ENCODE measurements at regions not wholly inside any gene's neighbourhood (a gene's known extent, or its start where the extent isn't known, plus 50 kb on each side); places are given as distances from the start of the nearest gene placed in this dataset.

GRCh38 chr18:13984080-13984479 lies 68.7 kb upstream of the MC2R start:
- no peak for DNase-seq (ENCODE audit: low spot score)
- ChIA-PET POLR2A (ENCODE audit: low non-redundant PET) (no interaction called here), CTCF (no interaction called here)
- no peak overlapping the region for H3K27ac ChIP-seq
- no peak for TF ChIP-seq CTCF (conservative IDR thresholded peaks at IDR 0.05; ENCODE audit: low read depth)

DNA sequence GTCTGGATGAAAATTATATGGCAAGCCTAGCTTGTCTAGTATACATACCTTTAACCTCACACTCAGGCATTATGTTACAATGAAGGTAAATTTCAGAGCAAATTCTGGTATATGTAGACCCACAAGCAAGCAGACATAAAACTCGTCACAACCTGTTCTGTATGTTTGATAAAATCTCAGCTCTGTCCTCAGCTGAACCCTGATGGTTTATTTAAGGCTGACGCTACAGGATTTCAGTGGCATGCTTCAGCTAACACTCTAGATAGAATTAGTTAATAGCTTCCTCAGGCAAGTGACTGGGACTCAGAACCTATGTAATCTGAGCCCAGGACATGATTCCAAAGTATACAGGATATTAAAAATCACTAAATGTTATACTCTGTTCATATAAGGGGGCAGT lies 68.2 kb upstream of the MC2R start:
- POLR2A ChIA-PET (ENCODE audit: low non-redundant PET) = no interaction called here
- CTCF ChIA-PET = no interaction called here
- no peak for TF ChIP-seq CTCF (conservative IDR thresholded peaks at IDR 0.05; ENCODE audit: low read depth)
- DNase-seq (ENCODE audit: low spot score) = no peak
- H3K27ac ChIP-seq = no peak overlapping the region

DNA sequence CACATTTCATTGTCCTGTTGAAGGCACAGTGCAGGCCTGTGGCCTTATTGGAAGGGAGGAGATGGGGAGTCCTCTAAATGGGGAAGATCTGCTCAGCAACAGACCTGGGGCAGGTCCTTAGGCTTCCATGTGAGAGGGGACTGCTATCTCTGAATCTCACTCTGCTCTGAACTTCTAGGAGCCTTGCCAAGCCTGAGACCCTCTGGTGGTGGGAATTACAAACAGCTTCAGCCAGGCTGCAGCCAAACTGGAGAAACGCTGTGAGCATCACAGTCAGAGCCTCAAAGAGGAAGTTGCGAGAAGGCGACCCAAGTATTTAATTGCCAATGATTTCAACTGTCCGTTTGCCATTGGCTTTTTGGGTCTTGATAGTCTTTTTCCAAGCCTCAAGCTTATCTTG lies 66.8 kb upstream of the MC2R start:
- CTCF ChIA-PET = interaction anchor here (0.7 kb wide), 1 partner anchor 184 kb away, joined by 5 read pairs; no protein-coding TSS in a partner anchor
- no peak overlapping the region for H3K27ac ChIP-seq
- POLR2A ChIA-PET (ENCODE audit: low non-redundant PET) = no interaction called here
- no peak for DNase-seq (ENCODE audit: low spot score)
- no peak for TF ChIP-seq CTCF (conservative IDR thresholded peaks at IDR 0.05; ENCODE audit: low read depth)

DNA sequence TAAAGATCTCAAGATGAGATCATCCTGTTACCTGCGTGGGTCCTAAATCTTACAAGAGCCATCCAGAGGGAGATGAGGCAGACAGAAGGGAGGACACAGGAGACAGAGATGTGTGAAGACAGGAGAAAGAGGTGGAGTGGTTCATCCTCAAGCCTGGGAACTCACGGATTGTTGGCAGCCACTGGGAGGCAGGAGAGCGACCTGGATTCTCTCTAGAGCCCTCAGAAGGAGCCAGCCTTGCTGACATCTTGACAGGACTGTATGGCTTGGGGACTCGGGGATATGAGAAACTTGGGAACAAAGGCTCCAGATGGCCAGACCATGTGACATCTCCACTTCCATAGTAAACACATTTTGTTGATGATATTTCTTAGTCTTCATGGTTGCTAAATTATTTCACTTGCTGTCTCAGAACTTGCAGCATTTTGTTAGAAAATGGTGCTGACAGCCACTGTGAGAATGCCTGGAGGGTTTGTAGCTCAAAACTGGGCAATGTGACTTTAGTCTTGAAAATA lies 57.8 kb upstream of the MC2R start:
- POLR2A ChIA-PET (ENCODE audit: low non-redundant PET) = no interaction called here
- CTCF ChIA-PET = interaction anchor here (0.7 kb wide), 1 partner anchor 109 kb away, joined by 3 read pairs; no protein-coding TSS in a partner anchor

More for the DNA sequence above, 57.8 kb upstream of the MC2R start:
- no peak overlapping the region for H3K27ac ChIP-seq
- DNase-seq (ENCODE audit: low spot score) = no peak
- no peak for TF ChIP-seq CTCF (conservative IDR thresholded peaks at IDR 0.05; ENCODE audit: low read depth)

Measured in RWPE1 (cell line).